Trophoblast cell (in vitro differentiated cells and primary cell): ENCODE measurements at regions not wholly inside any gene's neighbourhood (a gene's known extent, or its start where the extent isn't known, plus 50 kb on each side); places are given as distances from the start of the nearest gene placed in this dataset.

Experiments
- DNase-seq, 2 donors: peaks; one replicate each; pipeline ENCODE4 v3.0.0-alpha.2; 2016
- H2AFZ ChIP-seq: 2 replicates; pipeline ENCODE4 v1.6.1; 2013; ENCODE audit warnings: low read length, moderate library complexity, mild to moderate bottlenecking; ENCODE audit not compliant: insufficient read depth, poor library complexity
- H2AK5ac ChIP-seq: 2 replicates; pipeline ENCODE4 v1.6.1; 2013; ENCODE audit warnings: mild to moderate bottlenecking, low read length
- H2BK120ac ChIP-seq: 2 replicates; pipeline ENCODE4 v1.6.1; 2013; ENCODE audit warnings: low read length, mild to moderate bottlenecking, moderate library complexity; ENCODE audit not compliant: insufficient read depth, poor library complexity
- H2BK12ac ChIP-seq: 2 replicates; pipeline ENCODE4 v1.6.1; 2013; ENCODE audit warnings: mild to moderate bottlenecking, low read length, moderate library complexity
- H2BK5ac ChIP-seq: 2 replicates; pipeline ENCODE4 v1.6.1; 2013; ENCODE audit warnings: low read length, low read depth, moderate library complexity, mild to moderate bottlenecking; ENCODE audit not compliant: poor library complexity
- H3K14ac ChIP-seq: 2 replicates; pipeline ENCODE4 v1.6.1; 2013; ENCODE audit warnings: mild to moderate bottlenecking, low read length
- H3K18ac ChIP-seq: 2 replicates; pipeline ENCODE4 v1.6.1; 2013; ENCODE audit warnings: mild to moderate bottlenecking, low read length
- H3K23ac ChIP-seq: 2 replicates; pipeline ENCODE4 v1.6.1; 2013; ENCODE audit warnings: low read length
- H3K27ac ChIP-seq: 2 replicates; pipeline ENCODE4 v1.5.1; 2013; ENCODE audit warnings: low read depth, mild to moderate bottlenecking, inconsistent platforms, low read length, moderate library complexity
- H3K27me3 ChIP-seq: 2 replicates; pipeline ENCODE4 v1.6.1; 2013; ENCODE audit warnings: inconsistent platforms, mild to moderate bottlenecking, low read length, moderate library complexity; ENCODE audit not compliant: insufficient read depth
- H3K36me3 ChIP-seq, 2 experiments: 1 replicate in 1 of 2; 2 replicates in 1 of 2; pipeline ENCODE4 v1.6.1; 2013; ENCODE audit warnings: low read length in 2 of 2, mild to moderate bottlenecking in 2 of 2, moderate library complexity in 1 of 2; ENCODE audit not compliant: insufficient read depth in 2 of 2, control insufficient read depth in 1 of 2
- H3K4ac ChIP-seq: 2 replicates; pipeline ENCODE4 v1.6.1; 2013; ENCODE audit warnings: low read depth, mild to moderate bottlenecking, low read length, moderate library complexity
- H3K4me1 ChIP-seq, 2 experiments: 1 replicate in 1 of 2; 2 replicates in 1 of 2; pipeline ENCODE4 v1.6.1; 2013; ENCODE audit warnings: low read length in 2 of 2, mild to moderate bottlenecking in 2 of 2, moderate library complexity in 1 of 2; ENCODE audit not compliant: insufficient read depth in 2 of 2, control insufficient read depth in 1 of 2
- H3K4me2 ChIP-seq: 2 replicates; pipeline ENCODE4 v1.6.1; 2013; ENCODE audit warnings: inconsistent platforms, mild to moderate bottlenecking, low read length, moderate library complexity
- H3K4me3 ChIP-seq: 2 replicates; pipeline ENCODE4 v1.5.1; 2013; ENCODE audit warnings: mild to moderate bottlenecking, low read depth, low read length, inconsistent platforms
- H3K79me1 ChIP-seq: one replicate; pipeline ENCODE4 v1.6.1; 2013; ENCODE audit warnings: low read length
- H3K79me2 ChIP-seq: 2 replicates; pipeline ENCODE4 v1.6.1; 2013; ENCODE audit warnings: low read length, mild to moderate bottlenecking; ENCODE audit not compliant: control insufficient read depth, insufficient read depth, poor library complexity
- H3K9ac ChIP-seq: 2 replicates; pipeline ENCODE4 v1.6.1; 2013; ENCODE audit warnings: mild to moderate bottlenecking, low read length
- H3K9me3 ChIP-seq: 2 replicates; pipeline ENCODE4 v1.6.1; 2013; ENCODE audit warnings: low read depth, mild to moderate bottlenecking, control low read depth, inconsistent platforms, low read length; ENCODE audit not compliant: insufficient read depth
- H4K12ac ChIP-seq: 2 replicates; pipeline ENCODE4 v1.6.1; 2013; ENCODE audit warnings: low read depth, mild to moderate bottlenecking, low read length, moderate library complexity
- H4K8ac ChIP-seq: 2 replicates; pipeline ENCODE4 v1.6.1; 2013; ENCODE audit warnings: low read depth, mild to moderate bottlenecking, low read length, moderate library complexity
- H4K91ac ChIP-seq: one replicate; pipeline ENCODE4 v1.6.1; 2013; ENCODE audit warnings: low read depth, mild to moderate bottlenecking, low read length, moderate library complexity
- WGBS: extraction: QIAGEN DNeasy Blood & Tissue Kit; methylation state at CpG from one replicate; pipeline ENCODE4 v1.1.7; 2013; ENCODE audit warnings: missing lambda C conversion rate; ENCODE audit not compliant: insufficient read length, insufficient coverage; ENCODE audit errors: extremely low coverage; 5-methylcytosine and 5-hydroxymethylcytosine counted together

- no peak overlapping the region for H3K14ac ChIP-seq
- H3K79me1 ChIP-seq: no peaks in the 10 kb centered on the region
- H2AFZ ChIP-seq: no peak overlapping the region
- no peaks in the 10 kb centered on the region for H3K4me1 ChIP-seq
- H2BK12ac ChIP-seq: no peak overlapping the region
- no CpG with 5 or more reads among the region's 2 CpGs for WGBS
- no peak overlapping the region for H2AK5ac ChIP-seq
- H3K4me2 ChIP-seq: no peak overlapping the region
- no peaks in the 10 kb centered on the region for H3K36me3 ChIP-seq
- no peak overlapping the region for H4K91ac ChIP-seq
- no peak for DNase-seq
- no peak overlapping the region for H3K18ac ChIP-seq
- peaks cover 5% of the 10 kb centered on the region for H3K9me3 ChIP-seq
- no peak overlapping the region for H4K8ac ChIP-seq
- H3K27ac ChIP-seq: no peak overlapping the region
- H3K79me2 ChIP-seq: no peaks in the 10 kb centered on the region
- H3K9ac ChIP-seq: no peak overlapping the region
- no peak overlapping the region for H2BK5ac ChIP-seq
- no peak overlapping the region for H3K23ac ChIP-seq
- no peaks in the 10 kb centered on the region for H3K27me3 ChIP-seq
- no peak overlapping the region for H4K12ac ChIP-seq
- H3K4me3 ChIP-seq: no peak overlapping the region
- no peak overlapping the region for H3K4ac ChIP-seq
- H2BK120ac ChIP-seq: no peak overlapping the region
These were observed 565.8 kb upstream of the DPPA4 start for GRCh38 chr3:109903100-109903499.

GRCh38 chr3:109910772-109911171 lies 573.4 kb upstream of the DPPA4 start:
- Histone ChIP-seq H3K4ac (no peak overlapping the region), H3K9ac (no peak overlapping the region), H3K4me2 (no peak overlapping the region), H3K18ac (no peak overlapping the region), H2BK5ac (no peak overlapping the region), H3K4me1 (no peaks in the 10 kb centered on the region), H4K91ac (no peak overlapping the region), H2BK120ac (no peak overlapping the region), H3K9me3 (peaks cover 3% of the 10 kb centered on the region), H4K8ac (no peak overlapping the region), H4K12ac (no peak overlapping the region), H3K23ac (no peak overlapping the region), H3K36me3 (no peaks in the 10 kb centered on the region), H3K4me3 (peak overlapping the region; percentile 9), H2BK12ac (no peak overlapping the region), H2AFZ (no peak overlapping the region), H3K27ac (no peak overlapping the region), H3K27me3 (no peaks in the 10 kb centered on the region), H3K14ac (no peak overlapping the region), H2AK5ac (no peak overlapping the region), H3K79me2 (no peaks in the 10 kb centered on the region), H3K79me1 (no peaks in the 10 kb centered on the region)
- WGBS: no CpG with 5 or more reads among the region's 6 CpGs
- no peak for DNase-seq

- Histone ChIP-seq H2BK120ac (no peak overlapping the region), H3K9me3 (no peaks in the 10 kb centered on the region), H3K36me3 (no peaks in the 10 kb centered on the region), H4K12ac (no peak overlapping the region), H3K27ac (no peak overlapping the region), H3K4me2 (no peak overlapping the region), H3K14ac (no peak overlapping the region), H3K18ac (no peak overlapping the region), H3K23ac (no peak overlapping the region), H4K8ac (no peak overlapping the region), H3K9ac (no peak overlapping the region), H2BK12ac (no peak overlapping the region), H2AK5ac (no peak overlapping the region), H2AFZ (no peak overlapping the region), H2BK5ac (no peak overlapping the region), H4K91ac (no peak overlapping the region), H3K4me3 (no peak overlapping the region), H3K79me2 (no peaks in the 10 kb centered on the region), H3K4me1 (peaks cover 0 to 3% of the 10 kb centered on the region in 2 experiments), H3K79me1 (no peaks in the 10 kb centered on the region), H3K27me3 (no peaks in the 10 kb centered on the region), H3K4ac (no peak overlapping the region)
- no CpG with 5 or more reads among the region's 2 CpGs for WGBS
- no peak for DNase-seq
These were observed 581.4 kb upstream of the DPPA4 start for GRCh38 chr3:109918740-109919139.

- no peak overlapping the region for H2BK120ac ChIP-seq
- H3K9me3 ChIP-seq: no peaks in the 10 kb centered on the region
- H3K79me2 ChIP-seq: no peaks in the 10 kb centered on the region
- no peak overlapping the region for H3K18ac ChIP-seq
- no peak overlapping the region for H3K23ac ChIP-seq
- H4K12ac ChIP-seq: no peak overlapping the region
- no peak overlapping the region for H2AFZ ChIP-seq
- H2BK12ac ChIP-seq: no peak overlapping the region
- H3K14ac ChIP-seq: no peak overlapping the region
- no peak overlapping the region for H2BK5ac ChIP-seq
- no peak overlapping the region for H2AK5ac ChIP-seq
- no peak overlapping the region for H3K27ac ChIP-seq
- H3K79me1 ChIP-seq: no peaks in the 10 kb centered on the region
- WGBS: no CpG with 5 or more reads among the region's 2 CpGs
- no peak overlapping the region for H3K4me2 ChIP-seq
- H3K4me3 ChIP-seq: no peak overlapping the region
- H3K4me1 ChIP-seq: peaks cover 0 to 4% of the 10 kb centered on the region in 2 experiments
- no peak for DNase-seq
- H3K4ac ChIP-seq: no peak overlapping the region
- H4K8ac ChIP-seq: no peak overlapping the region
- no peaks in the 10 kb centered on the region for H3K36me3 ChIP-seq
- H3K9ac ChIP-seq: no peak overlapping the region
- H4K91ac ChIP-seq: no peak overlapping the region
- no peaks in the 10 kb centered on the region for H3K27me3 ChIP-seq
These were observed 583.4 kb upstream of the DPPA4 start for GRCh38 chr3:109920749-109921148.
